Keratinocyte (primary cell): ENCODE measurements at regions not wholly inside any gene's neighbourhood (a gene's known extent, or its start where the extent isn't known, plus 50 kb on each side); places are given as distances from the start of the nearest gene placed in this dataset.
A peak's percentile ranks its signal among the peaks of the same experiment; 100 is the strongest.

Experiments
- CTCF ChIP-seq, 3 experiments: IDR thresholded peaks in 1 of 3; conservative IDR thresholded peaks in 1 of 3; optimal IDR thresholded peaks in 1 of 3; 2 replicates in 2 of 3; 3 replicates in 1 of 3; pipeline versions ENCODE3 to v1.5.1; 2011; ENCODE audit warnings: low read length in 3 of 3, mild to moderate bottlenecking in 3 of 3, moderate library complexity in 2 of 3, control low read depth in 1 of 3, inconsistent platforms in 1 of 3; ENCODE audit not compliant: insufficient read depth in 2 of 3; ENCODE audit errors: extremely low read depth in 1 of 3
- EZH2 ChIP-seq: IDR thresholded peaks from one replicate; pipeline ENCODE4 v1.6.1; 2012; ENCODE audit warnings: inconsistent platforms, mild to moderate bottlenecking, low read length, moderate library complexity

DNA sequence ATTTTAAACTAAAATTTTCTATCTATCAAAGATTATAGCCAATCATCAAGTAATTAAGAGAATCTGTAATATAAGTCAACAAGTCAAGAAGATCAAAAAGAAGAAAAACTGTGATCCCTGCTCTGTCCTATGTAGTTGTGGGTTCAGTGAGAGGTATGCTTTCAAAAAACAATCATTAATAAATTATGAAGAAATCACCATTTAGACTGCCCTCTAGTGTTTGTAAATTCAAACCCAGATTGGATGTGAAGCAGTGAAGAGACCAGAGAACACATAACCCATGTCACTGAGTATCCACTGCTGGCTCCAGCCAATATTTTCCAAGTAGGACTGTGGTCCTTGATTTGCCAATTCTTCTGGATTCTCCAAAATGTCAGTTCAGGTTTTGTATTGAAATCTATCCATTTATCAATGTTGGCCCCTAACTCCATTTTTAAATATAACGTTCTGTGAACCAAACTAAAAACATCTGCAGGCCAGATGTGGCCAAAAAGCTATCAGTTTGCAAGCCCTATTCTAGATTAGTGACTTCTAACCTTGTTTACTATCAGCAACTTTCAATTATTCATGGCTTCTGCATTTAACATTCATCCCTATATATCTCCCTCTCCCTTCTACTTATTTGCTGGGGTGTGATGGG is 467.5 kb upstream of the CXADR start:
- TF ChIP-seq CTCF (optimal IDR thresholded peaks at IDR 0.05 in 1 of 3, IDR thresholded peaks at IDR 0.05 in 1 of 3, conservative IDR thresholded peaks at IDR 0.05 in 1 of 3; ENCODE audit: extremely low read depth in 1 of 3, insufficient read depth in 2 of 3, low read length in 3 of 3) (peak; percentile 13 to 42 (median 32)), EZH2 (no peak)
